ENCODE measurements at regions not wholly inside any gene's neighbourhood (a gene's known extent, or its start where the extent isn't known, plus 50 kb on each side); places are given as distances from the start of the nearest gene placed in this dataset.

GRCh38 chr2:10232096-10232815 lies 70.4 kb upstream of the HPCAL1 start:
- Mint-ChIP-seq H3K9me3 (peaks cover 6% of the 10 kb centered on the region), H3K4me1 (peaks cover 4% of the 10 kb centered on the region), H3K27ac (no peak overlapping the region), H3K27me3 (no peaks in the 10 kb centered on the region), H3K4me3 (no peak overlapping the region), H3K36me3 (ENCODE audit: low read depth) (no peaks in the 10 kb centered on the region)
- DNase-seq, result no peak
- ChIA-PET POLR2A (no interaction called here), CTCF (interaction anchor here (0.6 kb wide), 1 partner anchor 88 kb away, joined by 3 read pairs; no protein-coding TSS in a partner anchor)

DNA sequence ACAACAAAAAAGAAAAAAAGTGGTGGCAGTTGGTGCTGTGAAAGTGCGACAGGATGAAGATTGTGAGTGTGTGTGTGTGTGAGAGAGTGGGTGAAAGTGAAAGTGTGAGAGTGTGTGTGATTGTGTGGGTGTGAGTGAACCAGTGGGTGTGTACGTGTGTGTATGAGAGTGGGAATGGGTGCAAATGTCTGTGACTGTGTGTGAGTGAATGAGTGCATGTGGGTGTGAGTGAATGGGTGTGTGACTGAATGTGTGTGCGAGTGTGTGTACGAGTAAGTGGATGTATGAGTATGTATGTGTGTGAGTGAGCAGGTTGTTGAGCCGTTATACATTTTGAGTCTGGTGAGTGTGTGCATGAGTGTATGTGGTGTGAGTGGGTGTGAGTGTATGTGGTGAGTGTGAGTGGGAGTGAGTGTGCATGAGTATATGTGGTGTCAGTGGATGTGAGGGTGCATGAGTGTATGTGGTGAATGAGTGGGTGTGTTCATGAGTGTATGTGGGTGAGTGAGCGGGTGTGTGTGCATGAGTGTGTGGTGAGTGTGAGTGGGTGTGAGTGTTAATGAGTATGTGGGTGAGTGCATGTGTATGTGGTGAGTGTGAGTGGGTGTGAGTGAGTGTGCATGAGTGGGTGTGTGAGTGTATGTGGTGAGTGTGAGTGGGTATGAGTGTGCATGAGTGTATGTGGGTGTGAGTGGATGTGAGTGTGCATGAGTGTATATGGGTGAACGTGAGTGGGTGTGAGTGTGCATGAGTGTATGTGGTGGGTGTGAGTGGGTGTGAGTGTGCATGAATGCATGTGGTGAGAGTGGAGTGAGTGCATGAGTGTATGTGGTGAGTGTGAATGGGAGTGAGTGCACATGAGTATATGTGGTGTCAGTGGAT lies 69.3 kb upstream of the HPCAL1 start:
- peaks cover 4% of the 10 kb centered on the region for H3K4me1 Mint-ChIP-seq
- ChIA-PET POLR2A (no interaction called here), CTCF (interaction anchor here (1.1 kb wide), 1 partner anchor 176 kb away, joined by 3 read pairs; no protein-coding TSS in a partner anchor)
- H3K36me3 Mint-ChIP-seq (ENCODE audit: low read depth), result no peaks in the 10 kb centered on the region
- no peak for DNase-seq
- H3K4me3 Mint-ChIP-seq, result no peak overlapping the region
- peaks cover 6% of the 10 kb centered on the region for H3K9me3 Mint-ChIP-seq
- H3K27me3 Mint-ChIP-seq, result no peaks in the 10 kb centered on the region
- H3K27ac Mint-ChIP-seq, result no peak overlapping the region

DNA sequence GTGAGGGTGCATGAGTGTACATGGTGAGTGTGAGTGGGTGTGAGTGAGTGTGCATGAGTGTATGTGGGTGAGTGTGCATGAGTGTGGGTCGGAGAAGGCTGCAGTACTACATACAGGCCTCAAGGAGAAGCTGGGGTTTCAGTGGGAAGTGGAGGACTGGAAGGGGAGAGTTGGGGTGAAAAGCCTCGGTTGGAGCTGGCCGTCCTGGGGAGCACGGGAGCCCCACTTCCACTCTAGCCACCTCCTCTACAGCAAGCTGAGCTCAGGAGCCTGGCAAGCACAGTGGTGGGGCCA lies 68.7 kb upstream of the HPCAL1 start:
- DNase-seq, result no peak
- H3K36me3 Mint-ChIP-seq (ENCODE audit: low read depth), result no peaks in the 10 kb centered on the region
- POLR2A ChIA-PET, result interaction anchor here (0.6 kb wide), 1 partner anchor 36 kb away, joined by 3 read pairs; no protein-coding TSS in a partner anchor
- peaks cover 6% of the 10 kb centered on the region for H3K9me3 Mint-ChIP-seq
- no peaks in the 10 kb centered on the region for H3K27me3 Mint-ChIP-seq
- peaks cover 4% of the 10 kb centered on the region for H3K4me1 Mint-ChIP-seq
- CTCF ChIA-PET, result interaction anchor here (1.1 kb wide), 1 partner anchor 175 kb away, joined by 3 read pairs; no protein-coding TSS in a partner anchor
- H3K27ac Mint-ChIP-seq, result no peak overlapping the region
- no peak overlapping the region for H3K4me3 Mint-ChIP-seq

- H3K36me3 Mint-ChIP-seq (ENCODE audit: low read depth), result no peaks in the 10 kb centered on the region
- CTCF ChIA-PET, result interaction anchor here (1.1 kb wide), 1 partner anchor 175 kb away, joined by 3 read pairs; no protein-coding TSS in a partner anchor
- H3K27me3 Mint-ChIP-seq, result no peaks in the 10 kb centered on the region
- POLR2A ChIA-PET, result interaction anchor here (0.6 kb wide), 1 partner anchor 37 kb away, joined by 3 read pairs; no protein-coding TSS in a partner anchor
- H3K27ac Mint-ChIP-seq, result no peak overlapping the region
- H3K9me3 Mint-ChIP-seq, result peaks cover 6% of the 10 kb centered on the region
- DNase-seq, result no peak
- H3K4me3 Mint-ChIP-seq, result no peak overlapping the region
- peaks cover 4% of the 10 kb centered on the region for H3K4me1 Mint-ChIP-seq
These were observed 68.2 kb upstream of the HPCAL1 start for GRCh38 chr2:10234409-10235094.

DNA sequence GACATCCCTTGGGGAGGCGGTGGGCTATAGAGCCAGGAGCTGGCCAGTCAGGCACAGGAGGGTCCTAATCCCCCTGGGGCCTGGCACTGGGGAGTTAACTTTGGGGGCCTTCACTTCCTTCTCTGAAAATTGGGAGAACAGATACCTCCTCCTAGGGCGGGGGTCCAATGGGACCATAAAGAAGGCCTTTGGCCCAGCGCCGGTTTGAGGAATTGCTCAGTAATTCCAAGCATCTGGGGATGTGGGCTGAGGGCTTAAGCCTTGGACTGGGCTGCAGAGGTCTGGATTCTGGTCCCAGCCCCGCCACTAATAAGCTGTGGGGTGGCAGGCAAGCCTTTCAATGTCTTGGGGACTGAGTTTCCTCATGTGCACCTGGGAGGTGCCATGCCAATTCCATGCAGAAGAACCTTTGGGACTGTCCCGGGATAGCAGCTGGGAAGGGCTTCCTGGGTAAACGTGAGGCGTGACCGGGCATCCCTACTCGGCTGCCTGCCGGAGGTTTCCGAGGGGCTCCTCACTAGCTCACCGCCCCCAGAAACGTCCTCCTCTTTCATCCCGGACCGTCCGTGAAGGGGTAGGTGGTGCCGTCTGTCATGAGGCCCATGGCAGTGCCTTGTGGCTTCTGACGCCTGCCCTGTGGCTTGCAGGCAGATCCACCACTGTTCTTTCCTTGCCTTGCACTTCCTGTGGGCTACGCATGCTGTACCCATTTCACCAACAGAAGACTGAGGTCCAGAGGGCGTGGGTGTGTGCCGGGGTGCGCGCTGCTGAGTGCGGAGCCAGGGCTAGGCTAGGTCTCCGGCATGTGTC lies 67.4 kb upstream of the HPCAL1 start:
- no peak for DNase-seq
- no peaks in the 10 kb centered on the region for H3K36me3 Mint-ChIP-seq (ENCODE audit: low read depth)
- no peak overlapping the region for H3K4me3 Mint-ChIP-seq
- no peak overlapping the region for H3K27ac Mint-ChIP-seq
- ChIA-PET CTCF (no interaction called here), POLR2A (no interaction called here)
- H3K4me1 Mint-ChIP-seq, result peaks cover 4% of the 10 kb centered on the region
- no peaks in the 10 kb centered on the region for H3K27me3 Mint-ChIP-seq
- peaks cover 6% of the 10 kb centered on the region for H3K9me3 Mint-ChIP-seq

GRCh38 chr2:10235909-10236550 lies 66.7 kb upstream of the HPCAL1 start:
- Mint-ChIP-seq H3K27ac (no peak overlapping the region), H3K4me1 (peaks cover 4% of the 10 kb centered on the region), H3K36me3 (ENCODE audit: low read depth) (no peaks in the 10 kb centered on the region), H3K4me3 (no peak overlapping the region), H3K9me3 (peaks cover 6% of the 10 kb centered on the region), H3K27me3 (no peaks in the 10 kb centered on the region)
- CTCF ChIA-PET, result no interaction called here
- POLR2A ChIA-PET, result no interaction called here
- no peak for DNase-seq

- peaks cover 6% of the 10 kb centered on the region for H3K9me3 Mint-ChIP-seq
- H3K36me3 Mint-ChIP-seq (ENCODE audit: low read depth), result no peaks in the 10 kb centered on the region
- no peak for DNase-seq
- ChIA-PET POLR2A (no interaction called here), CTCF (no interaction called here)
- no peak overlapping the region for H3K27ac Mint-ChIP-seq
- peaks cover 4% of the 10 kb centered on the region for H3K4me1 Mint-ChIP-seq
- no peak overlapping the region for H3K4me3 Mint-ChIP-seq
- H3K27me3 Mint-ChIP-seq, result no peaks in the 10 kb centered on the region
These were observed 65.9 kb upstream of the HPCAL1 start for GRCh38 chr2:10236571-10237391.

DNA sequence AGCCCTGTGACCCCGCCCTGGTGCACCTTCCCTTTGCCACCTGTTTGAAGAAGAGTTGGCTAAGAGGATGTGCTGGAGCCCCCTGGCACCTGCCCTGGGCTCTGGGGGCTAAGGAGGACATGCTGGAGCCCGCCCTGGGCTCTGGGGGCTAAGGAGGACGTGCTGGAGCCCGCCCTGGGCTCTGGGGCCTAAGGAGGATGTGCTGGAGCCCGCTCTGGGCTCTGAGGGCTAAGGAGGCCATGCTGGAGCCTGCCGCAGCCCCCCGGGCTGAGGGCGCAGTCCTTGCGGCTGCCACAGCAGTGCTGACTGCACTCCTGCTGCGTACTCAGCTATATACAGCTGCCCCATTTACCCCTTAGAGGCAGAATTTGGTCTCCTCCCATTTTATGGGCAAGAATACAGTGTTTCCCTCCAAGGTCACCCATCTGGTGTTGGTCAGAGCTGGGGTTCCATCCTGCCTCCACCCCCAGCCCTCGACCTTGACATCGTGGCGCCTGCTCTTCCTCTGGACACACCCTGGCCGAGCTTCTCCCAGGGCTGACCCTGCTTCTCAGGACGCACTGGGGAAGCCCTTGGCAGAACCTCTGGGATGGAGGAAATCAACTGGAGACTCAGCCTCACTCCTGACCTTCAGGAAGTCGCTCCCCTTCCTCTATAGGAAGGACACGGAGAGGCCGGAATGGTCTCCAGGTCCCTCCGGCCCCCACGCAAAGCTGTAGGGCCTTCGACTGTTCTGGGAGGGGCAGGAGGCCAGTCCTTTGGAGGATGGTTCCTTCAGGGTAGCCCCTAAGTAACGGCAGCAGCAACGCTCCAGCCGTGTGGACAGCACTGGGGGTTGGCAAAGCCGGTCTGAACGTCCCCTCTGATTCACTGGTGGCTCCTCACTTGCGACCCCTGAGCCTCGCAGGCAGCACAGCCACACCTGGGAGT lies 65.0 kb upstream of the HPCAL1 start:
- Mint-ChIP-seq H3K27ac (no peak overlapping the region), H3K27me3 (no peaks in the 10 kb centered on the region), H3K4me3 (no peak overlapping the region), H3K4me1 (peaks cover 4% of the 10 kb centered on the region), H3K36me3 (ENCODE audit: low read depth) (no peaks in the 10 kb centered on the region), H3K9me3 (peaks cover 6% of the 10 kb centered on the region)
- no peak for DNase-seq
- ChIA-PET POLR2A (no interaction called here), CTCF (no interaction called here)

DNA sequence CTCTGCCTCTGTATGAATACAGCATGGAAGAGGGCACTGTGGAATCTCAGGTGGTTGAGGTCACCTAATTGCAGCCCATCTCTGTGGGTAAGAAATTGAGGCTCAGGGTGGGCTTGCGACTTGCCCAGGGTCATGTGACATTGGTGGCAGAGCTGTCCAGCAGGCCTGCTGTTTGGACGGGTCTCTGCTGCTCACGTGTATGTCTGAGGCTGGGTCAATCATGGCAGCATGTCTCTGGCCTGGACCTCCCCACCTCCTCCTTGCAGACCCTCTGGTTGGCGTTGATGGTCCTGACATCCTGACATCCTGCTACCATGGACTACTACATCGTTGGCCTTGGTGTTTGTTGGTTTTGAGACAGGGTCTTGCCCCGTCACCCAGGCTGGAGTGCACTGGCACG lies 64.3 kb upstream of the HPCAL1 start:
- DNase-seq, result no peak
- POLR2A ChIA-PET, result no interaction called here
- Mint-ChIP-seq H3K9me3 (peaks cover 1% of the 10 kb centered on the region), H3K4me3 (no peak overlapping the region), H3K27me3 (no peaks in the 10 kb centered on the region), H3K4me1 (no peaks in the 10 kb centered on the region), H3K36me3 (ENCODE audit: low read depth) (no peaks in the 10 kb centered on the region), H3K27ac (no peak overlapping the region)
- CTCF ChIA-PET, result interaction anchor here (1.9 kb wide), 1 partner anchor 196 kb away, joined by 4 read pairs; no protein-coding TSS in a partner anchor

GRCh38 chr2:10238991-10239485 lies 63.7 kb upstream of the HPCAL1 start:
- no peak overlapping the region for H3K27ac Mint-ChIP-seq
- H3K9me3 Mint-ChIP-seq, result no peaks in the 10 kb centered on the region
- no peaks in the 10 kb centered on the region for H3K27me3 Mint-ChIP-seq
- no peak for DNase-seq
- no peaks in the 10 kb centered on the region for H3K36me3 Mint-ChIP-seq (ENCODE audit: low read depth)
- CTCF ChIA-PET, result interaction anchor here (1.2 to 1.9 kb wide), 2 partner anchors 170 to 196 kb away, joined by 3 to 4 read pairs; no protein-coding TSS in a partner anchor
- no peak overlapping the region for H3K4me3 Mint-ChIP-seq
- POLR2A ChIA-PET, result no interaction called here
- H3K4me1 Mint-ChIP-seq, result no peaks in the 10 kb centered on the region

GRCh38 chr2:10239561-10239967 lies 63.1 kb upstream of the HPCAL1 start:
- CTCF ChIA-PET, result interaction anchor here (1.2 to 1.9 kb wide), 2 partner anchors 169 to 195 kb away, joined by 3 to 4 read pairs; no protein-coding TSS in a partner anchor
- POLR2A ChIA-PET, result no interaction called here

More at GRCh38 chr2:10239561-10239967, 63.1 kb upstream of the HPCAL1 start:
- no peak for DNase-seq
- H3K27ac Mint-ChIP-seq, result no peak overlapping the region
- no peaks in the 10 kb centered on the region for H3K9me3 Mint-ChIP-seq
- no peak overlapping the region for H3K4me3 Mint-ChIP-seq
- no peaks in the 10 kb centered on the region for H3K27me3 Mint-ChIP-seq
- no peaks in the 10 kb centered on the region for H3K4me1 Mint-ChIP-seq
- no peaks in the 10 kb centered on the region for H3K36me3 Mint-ChIP-seq (ENCODE audit: low read depth)

Data from activated CD4-positive, alpha-beta memory T cell treated with anti-CD3 and anti-CD28 coated beads, Interleukin-2, amount 10 ng/mL, durations not matched to agents 7 days and 5 days (primary cell).